MCF 10A (cell line): ENCODE measurements at regions not wholly inside any gene's neighbourhood (a gene's known extent, or its start where the extent isn't known, plus 50 kb on each side); places are given as distances from the start of the nearest gene placed in this dataset.

Source experiments
- BruUV-seq: library from RNA; stranded (reverse); fragments of 400-500 nt; replicated peaks from 2 replicates; lab custom pipeline; 2021; lab: Mats Ljungman, UMichigan
- CTCF ChIA-PET: fragments of 300-600 bp; sonication (Branson Sonifier 250); formaldehyde crosslinking; extraction: SDS; loops from one replicate; lab custom pipeline; 2021; ENCODE audit warnings: antibody characterized with exemption, inconsistent platforms; lab: Yijun Ruan, JAX
- POLR2A ChIA-PET: fragments of 300-600, 350-650 bp; sonication (Branson Sonifier 250); formaldehyde crosslinking; extraction: SDS; loops from one replicate; lab custom pipeline; 2020; ENCODE audit warnings: antibody characterized with exemption, inconsistent platforms; lab: Yijun Ruan, JAX
- DNase-seq: peaks from one replicate; pipeline ENCODE4 v3.0.0-alpha.2; 2018; ENCODE audit not compliant: unreplicated experiment
- H3K27ac Mint-ChIP-seq: one replicate; pipeline ENCODE4 v1.8.0; 2022; ENCODE audit warnings: mild to moderate bottlenecking, low read depth, mixed read lengths; ENCODE audit not compliant: unreplicated experiment
- H3K27me3 Mint-ChIP-seq: one replicate; pipeline ENCODE4 v1.8.0; 2022; ENCODE audit warnings: mixed read lengths; ENCODE audit not compliant: insufficient read depth, unreplicated experiment
- H3K36me3 Mint-ChIP-seq: one replicate; pipeline ENCODE4 v1.8.0; 2022; ENCODE audit warnings: mild to moderate bottlenecking, moderate library complexity, mixed read lengths; ENCODE audit not compliant: insufficient read depth, unreplicated experiment
- H3K4me1 Mint-ChIP-seq: one replicate; pipeline ENCODE4 v1.8.0; 2022; ENCODE audit warnings: mixed read lengths; ENCODE audit not compliant: insufficient read depth, unreplicated experiment
- H3K4me3 Mint-ChIP-seq: one replicate; pipeline ENCODE4 v1.8.0; 2022; ENCODE audit warnings: mild to moderate bottlenecking, moderate library complexity, mixed read lengths; ENCODE audit not compliant: unreplicated experiment
- H3K9me3 Mint-ChIP-seq: one replicate; pipeline ENCODE4 v1.8.0; 2022; ENCODE audit warnings: mixed read lengths; ENCODE audit not compliant: unreplicated experiment
- CTCF ChIP-seq: fragments of 200-600 bp; IDR thresholded peaks from one replicate; pipeline ENCODE4 v1.8.0; 2022; ENCODE audit warnings: antibody characterized with exemption, mild to moderate bottlenecking; ENCODE audit not compliant: unreplicated experiment
- intact Hi-C: fragments of 100-400 bp; cut with micrococcal nuclease; formaldehyde crosslinking; loops from 2 replicates; pipeline ENCODE4 v1.14.1; 2022

- CTCF ChIA-PET: interaction anchor here (0.5 to 1.1 kb wide), 3 partner anchors 10 to 432 kb away, joined by 3 to 4 read pairs (median 3); no protein-coding TSS in a partner anchor
These were observed 856.2 kb downstream of the TUSC7 start for GRCh38 chr3:117565777-117566176.

GRCh38 chr3:117566926-117567325 lies 857.3 kb downstream of the TUSC7 start:
- CTCF ChIA-PET: no interaction called here
- no peak overlapping the region for H3K4me3 Mint-ChIP-seq
- intact Hi-C loops: no loop called here

More at GRCh38 chr3:117565777-117566176, 856.2 kb downstream of the TUSC7 start:
- intact Hi-C loops: no loop called here
- Mint-ChIP-seq H3K27me3 (no peaks in the 10 kb centered on the region), H3K27ac (no peak overlapping the region), H3K4me1 (no peaks in the 10 kb centered on the region), H3K9me3 (no peaks in the 10 kb centered on the region), H3K4me3 (no peak overlapping the region), H3K36me3 (no peaks in the 10 kb centered on the region)
- no peak for DNase-seq
- no TSS peak for BruUV-seq
- no peak for TF ChIP-seq CTCF
- POLR2A ChIA-PET: no interaction called here

GRCh38 chr3:117567382-117567781 lies 857.8 kb downstream of the TUSC7 start:
- TF ChIP-seq CTCF: no peak

More at GRCh38 chr3:117566926-117567325, 857.3 kb downstream of the TUSC7 start:
- no TSS peak for BruUV-seq
- Mint-ChIP-seq H3K27me3 (no peaks in the 10 kb centered on the region), H3K36me3 (no peaks in the 10 kb centered on the region), H3K4me1 (no peaks in the 10 kb centered on the region), H3K9me3 (no peaks in the 10 kb centered on the region), H3K27ac (no peak overlapping the region)
- TF ChIP-seq CTCF: no peak
- DNase-seq: no peak
- POLR2A ChIA-PET: no interaction called here

GRCh38 chr3:117567906-117568305 lies 858.3 kb downstream of the TUSC7 start:
- ChIA-PET CTCF (interaction anchor here (0.5 kb wide), 1 partner anchor 132 kb away, joined by 3 read pairs; no protein-coding TSS in a partner anchor), POLR2A (no interaction called here)
- BruUV-seq: no TSS peak
- no peak overlapping the region for H3K27ac Mint-ChIP-seq
- no peak for DNase-seq
- H3K4me1 Mint-ChIP-seq: no peaks in the 10 kb centered on the region
- H3K36me3 Mint-ChIP-seq: no peaks in the 10 kb centered on the region
- H3K27me3 Mint-ChIP-seq: no peaks in the 10 kb centered on the region
- TF ChIP-seq CTCF: no peak
- intact Hi-C loops: no loop called here
- no peak overlapping the region for H3K4me3 Mint-ChIP-seq
- no peaks in the 10 kb centered on the region for H3K9me3 Mint-ChIP-seq

More at GRCh38 chr3:117567382-117567781, 857.8 kb downstream of the TUSC7 start:
- ChIA-PET POLR2A (no interaction called here), CTCF (no interaction called here)
- H3K27ac Mint-ChIP-seq: no peak overlapping the region
- no peaks in the 10 kb centered on the region for H3K9me3 Mint-ChIP-seq
- no peak for DNase-seq
- no TSS peak for BruUV-seq
- no peaks in the 10 kb centered on the region for H3K27me3 Mint-ChIP-seq
- H3K4me1 Mint-ChIP-seq: no peaks in the 10 kb centered on the region
- no peaks in the 10 kb centered on the region for H3K36me3 Mint-ChIP-seq
- no peak overlapping the region for H3K4me3 Mint-ChIP-seq
- intact Hi-C loops: no loop called here
